Activated CD4-positive, CD25-positive, alpha-beta regulatory T cell treated with anti-CD3 and anti-CD28 coated beads, Interleukin-2, amount 50 U/mL, for 24 hours (primary cell): ENCODE measurements at regions not wholly inside any gene's neighbourhood (a gene's known extent, or its start where the extent isn't known, plus 50 kb on each side); places are given as distances from the start of the nearest gene placed in this dataset.
"Not testable (repeated sequence)": the region's sequence is repeated elsewhere in the genome, so short reads cannot be mapped to it uniquely, and the experiment has no call there.

Experiments used
- ATAC-seq, 2 donors: fragments of 150-1000 bp; cut with Tn5 transposase; one replicate each; pipeline ENCODE4 v1.10.0; 2021; ENCODE audit warnings: mild to moderate bottlenecking in 1 of 2, moderate library complexity in 1 of 2

DNA sequence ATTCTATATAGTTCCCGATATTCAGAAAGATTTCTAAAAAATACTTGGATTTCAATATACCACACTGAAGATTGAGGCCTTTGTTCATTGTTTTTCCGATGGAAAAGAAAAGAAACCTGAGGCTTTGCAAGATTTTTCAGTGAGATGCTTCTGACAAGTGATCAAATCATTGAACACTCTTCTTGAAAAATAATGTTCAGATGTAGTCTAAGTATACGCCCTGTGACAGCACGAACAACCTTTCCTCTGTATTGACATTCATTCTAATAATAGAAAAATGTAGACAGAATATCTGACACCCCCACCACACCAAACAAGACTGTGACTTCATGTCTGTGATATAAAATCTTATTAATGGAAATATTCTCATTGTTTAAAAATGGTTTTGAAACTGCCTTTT lies 650.7 kb upstream of the KLHL1 start:
- ATAC-seq = no peak

DNA sequence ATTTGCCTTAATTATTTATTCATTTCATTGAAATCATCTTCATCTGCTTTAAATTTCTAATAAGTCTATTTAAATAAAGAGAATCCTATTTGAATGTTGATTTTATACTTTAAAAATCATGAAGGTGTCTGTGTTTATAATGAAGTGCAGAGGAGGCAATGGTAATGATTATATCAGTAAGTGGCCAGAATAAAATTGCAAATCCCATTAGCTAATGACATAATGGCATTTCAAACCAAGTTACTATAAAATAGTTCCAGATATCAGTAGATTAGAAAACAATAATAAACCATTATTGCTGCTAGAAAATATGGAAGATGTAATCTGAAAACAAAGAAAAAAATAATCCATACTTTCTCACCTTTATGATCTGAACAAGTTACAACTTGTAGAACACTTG lies 647.8 kb upstream of the KLHL1 start:
- no peak for ATAC-seq

DNA sequence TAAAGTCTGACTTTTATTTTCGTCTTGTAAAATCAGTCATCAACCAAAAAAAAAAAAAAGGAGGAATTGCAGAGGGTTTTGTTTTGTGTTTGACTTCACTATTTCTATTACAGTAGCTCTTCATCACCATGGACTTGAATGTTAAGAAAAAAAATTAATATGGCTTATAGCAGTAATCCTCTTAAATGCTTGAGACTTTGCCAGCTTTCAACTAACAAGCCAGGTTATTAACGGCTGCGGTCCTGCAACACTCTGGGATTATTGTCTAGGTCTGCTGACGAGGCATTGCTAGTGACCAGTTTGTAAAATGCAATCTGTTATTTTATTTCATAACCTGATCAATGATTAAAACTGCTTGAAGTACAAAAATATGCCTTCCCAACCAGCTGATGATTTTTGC lies 647.2 kb upstream of the KLHL1 start:
- no peak for ATAC-seq

DNA sequence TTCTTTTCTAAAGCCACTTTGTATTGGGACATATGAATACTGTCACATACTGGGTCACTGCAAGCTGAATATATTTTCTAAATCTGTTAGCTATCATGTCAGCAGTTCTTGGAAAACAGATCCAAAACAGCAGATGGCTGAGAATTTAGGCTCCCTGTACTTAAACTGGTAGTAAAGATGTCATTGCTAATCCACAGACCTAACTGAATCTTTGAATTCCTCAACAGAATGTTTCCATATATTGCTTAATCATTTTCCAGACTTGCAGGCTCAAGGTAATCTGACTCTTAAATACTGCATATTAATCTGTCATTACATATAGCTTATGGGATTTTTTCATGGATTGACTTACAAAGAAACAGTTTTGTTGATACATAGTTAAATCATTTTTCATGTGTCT lies 639.0 kb upstream of the KLHL1 start:
- no peak for ATAC-seq

DNA sequence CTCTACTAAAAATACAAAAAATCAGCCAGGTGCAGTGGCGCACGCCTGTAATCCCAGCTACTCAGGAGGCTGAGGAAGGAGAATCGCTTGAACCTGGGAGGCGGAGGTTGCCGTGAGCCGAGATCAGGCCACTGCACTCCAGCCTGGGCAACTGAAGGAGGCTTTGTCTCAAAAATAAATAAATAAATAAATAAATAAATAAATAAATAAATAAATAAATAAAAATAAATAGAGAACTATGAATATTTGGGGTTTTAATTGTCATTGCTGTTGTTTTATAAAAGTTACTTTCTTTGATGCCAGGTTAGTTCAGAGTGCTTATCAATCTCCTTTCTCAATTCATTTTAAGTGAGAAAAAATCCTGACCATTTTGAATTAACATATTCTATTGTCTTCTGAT lies 638.2 kb upstream of the KLHL1 start:
- not testable (repeated sequence) for ATAC-seq

DNA sequence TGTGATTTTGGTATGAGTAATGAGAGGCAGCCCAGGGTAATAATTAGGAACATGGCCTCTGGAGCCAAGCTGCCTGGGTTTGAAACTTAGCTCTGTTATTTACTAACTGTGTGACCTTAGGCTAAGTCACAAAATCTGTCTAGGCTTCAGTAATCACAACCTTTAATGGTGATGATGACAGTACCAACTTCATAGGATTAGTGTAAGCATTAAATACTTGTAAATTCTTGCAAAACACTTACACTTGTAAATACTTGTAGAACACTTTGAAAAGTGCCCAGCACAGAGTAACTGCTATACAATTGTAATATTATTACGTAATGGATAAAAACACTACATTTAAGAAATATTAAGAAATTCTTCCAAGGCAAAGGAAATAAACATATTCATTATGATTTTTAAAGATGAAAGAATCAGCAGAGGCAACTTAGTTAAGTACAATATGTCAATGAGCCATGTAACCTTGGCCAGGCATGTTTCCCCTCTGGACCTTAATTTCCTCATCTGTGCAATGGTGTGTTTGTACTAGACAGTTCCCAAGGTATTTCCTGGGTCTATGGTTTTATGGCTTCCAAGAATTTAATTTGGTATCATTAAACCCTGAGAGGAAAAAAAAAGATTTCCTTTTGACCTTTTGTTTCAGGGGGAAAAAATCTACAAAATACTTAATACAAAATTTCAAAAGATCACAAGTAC lies 628.5 kb upstream of the KLHL1 start:
- ATAC-seq = no peak

DNA sequence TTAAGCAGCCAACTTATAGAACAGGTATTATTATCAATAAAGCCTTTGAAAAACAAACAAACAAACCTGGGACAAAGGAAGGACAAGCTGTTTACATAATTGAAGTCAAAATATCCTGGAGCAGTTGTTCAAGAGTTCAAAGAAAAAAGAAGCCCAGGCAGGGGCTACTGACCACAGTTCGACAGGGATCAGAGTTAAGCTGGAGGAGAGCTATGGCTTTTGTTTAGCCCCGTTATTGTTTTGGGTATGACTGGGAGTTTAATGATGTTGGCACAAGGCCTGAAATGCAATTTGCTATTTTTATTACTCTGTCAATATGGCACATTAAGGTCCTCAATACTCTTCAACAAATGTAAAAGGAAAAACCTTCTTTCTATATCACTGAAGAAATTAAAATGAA lies 624.4 kb upstream of the KLHL1 start:
- ATAC-seq = no peak

DNA sequence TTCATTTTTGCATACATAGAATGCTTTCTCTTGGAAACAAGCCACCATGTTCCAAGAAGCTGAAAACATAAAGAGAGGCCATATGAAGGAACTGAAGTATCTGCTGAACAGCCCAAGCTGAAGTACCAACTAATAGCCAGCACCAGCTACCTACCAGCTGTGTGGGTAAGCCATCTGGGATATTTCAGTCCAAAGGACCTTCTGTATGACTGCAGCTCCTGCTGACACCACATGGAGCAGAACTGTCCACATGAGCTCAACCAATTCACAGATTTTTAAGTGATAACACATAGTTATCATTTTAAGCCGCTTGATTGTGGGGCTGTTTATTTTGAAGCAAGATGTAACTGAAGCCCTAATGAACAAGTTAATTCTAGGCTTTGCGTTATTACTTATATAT lies 621.1 kb upstream of the KLHL1 start:
- ATAC-seq = no peak

DNA sequence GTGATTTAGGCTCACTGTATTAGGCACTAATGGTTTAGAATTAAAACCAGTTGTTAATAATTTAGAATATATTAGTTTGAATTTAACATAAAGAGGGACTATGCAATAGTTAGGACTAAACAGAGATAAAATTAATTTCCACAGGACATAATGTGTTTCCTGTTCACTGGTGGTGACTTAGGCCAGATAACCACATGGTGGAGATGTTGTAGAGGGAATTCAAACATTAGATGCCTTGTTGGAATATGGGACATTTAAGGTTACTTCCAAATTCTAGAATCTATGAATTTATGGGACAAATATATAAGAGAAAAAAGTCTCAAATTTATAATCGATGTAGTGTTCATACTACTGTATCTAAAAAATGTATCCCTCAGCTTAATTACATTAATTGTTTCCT lies 615.5 kb upstream of the KLHL1 start:
- ATAC-seq = no peak

DNA sequence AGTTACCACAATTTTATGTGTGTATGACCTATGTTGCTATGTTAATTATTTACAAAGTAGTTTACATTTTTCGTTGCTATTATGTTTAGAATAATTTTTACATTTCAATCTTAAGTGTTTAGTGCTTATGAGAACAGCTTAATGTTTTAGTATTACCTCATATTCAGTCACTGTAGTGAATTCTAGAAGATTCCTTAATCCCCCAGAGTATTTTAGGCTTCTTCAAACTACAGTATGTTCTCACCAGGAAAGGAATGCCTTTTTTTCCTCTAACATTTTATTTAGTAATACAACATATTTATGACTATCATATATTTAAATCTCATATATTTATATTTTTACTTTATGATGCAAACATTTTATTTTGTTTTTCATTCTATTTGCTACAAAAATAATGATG lies 612.1 kb upstream of the KLHL1 start:
- ATAC-seq = no peak

DNA sequence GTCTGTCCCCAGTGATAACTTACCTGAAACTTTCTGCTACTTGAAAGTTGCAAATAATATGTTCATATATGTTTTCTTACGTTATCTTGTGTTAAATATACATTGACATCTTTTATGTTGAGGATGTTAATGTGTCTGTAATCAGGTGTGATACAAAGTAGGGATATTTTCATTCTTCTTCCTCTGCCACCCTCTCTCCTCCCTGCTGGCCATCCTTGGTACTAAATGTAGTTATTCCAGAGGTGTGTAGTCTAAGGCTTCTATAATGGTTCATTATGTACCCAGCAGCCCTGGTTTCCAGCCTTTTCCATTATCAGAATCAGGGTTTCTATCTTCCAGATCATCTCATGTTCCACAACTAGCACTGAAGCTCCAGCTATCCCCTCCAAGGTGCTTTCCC lies 606.7 kb upstream of the KLHL1 start:
- no peak for ATAC-seq

DNA sequence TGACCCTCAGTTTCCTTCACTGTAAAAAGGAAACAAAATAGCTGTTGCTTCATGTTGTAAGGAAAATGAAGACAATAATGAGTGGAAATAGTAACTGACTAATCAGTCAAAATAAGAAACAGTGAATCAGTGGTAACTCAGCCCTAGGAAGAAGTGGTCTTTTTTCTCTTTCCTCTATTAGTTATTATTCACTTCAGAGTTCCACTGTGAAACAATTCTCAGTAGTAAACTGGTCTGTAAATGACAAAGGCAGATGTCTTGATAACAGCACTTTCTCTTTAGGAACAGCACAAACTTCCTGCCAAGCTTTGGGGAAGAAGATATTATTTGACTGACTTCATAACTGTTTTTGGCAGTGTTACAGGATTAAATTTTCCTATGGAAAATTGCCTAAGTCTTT lies 600.5 kb upstream of the KLHL1 start:
- no peak for ATAC-seq

DNA sequence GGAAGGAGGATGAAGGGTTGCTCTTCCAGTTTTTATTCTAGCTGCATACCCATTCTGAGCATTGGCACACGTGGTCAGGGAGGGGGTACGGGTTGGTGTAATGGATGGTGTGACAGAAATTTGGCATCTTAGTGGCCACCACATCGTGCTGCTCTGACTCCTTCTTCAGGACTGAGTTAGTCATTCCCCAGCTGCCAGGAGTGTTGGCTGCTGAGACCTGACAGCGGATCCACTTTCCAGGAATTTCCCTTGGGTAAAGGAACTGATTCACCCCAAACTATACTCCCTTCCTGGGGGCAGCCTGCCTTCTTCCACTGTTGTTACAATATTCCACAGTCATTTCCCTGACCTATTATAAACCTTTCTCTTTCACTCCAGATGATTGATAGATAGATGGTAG lies 595.5 kb upstream of the KLHL1 start:
- ATAC-seq = no peak

DNA sequence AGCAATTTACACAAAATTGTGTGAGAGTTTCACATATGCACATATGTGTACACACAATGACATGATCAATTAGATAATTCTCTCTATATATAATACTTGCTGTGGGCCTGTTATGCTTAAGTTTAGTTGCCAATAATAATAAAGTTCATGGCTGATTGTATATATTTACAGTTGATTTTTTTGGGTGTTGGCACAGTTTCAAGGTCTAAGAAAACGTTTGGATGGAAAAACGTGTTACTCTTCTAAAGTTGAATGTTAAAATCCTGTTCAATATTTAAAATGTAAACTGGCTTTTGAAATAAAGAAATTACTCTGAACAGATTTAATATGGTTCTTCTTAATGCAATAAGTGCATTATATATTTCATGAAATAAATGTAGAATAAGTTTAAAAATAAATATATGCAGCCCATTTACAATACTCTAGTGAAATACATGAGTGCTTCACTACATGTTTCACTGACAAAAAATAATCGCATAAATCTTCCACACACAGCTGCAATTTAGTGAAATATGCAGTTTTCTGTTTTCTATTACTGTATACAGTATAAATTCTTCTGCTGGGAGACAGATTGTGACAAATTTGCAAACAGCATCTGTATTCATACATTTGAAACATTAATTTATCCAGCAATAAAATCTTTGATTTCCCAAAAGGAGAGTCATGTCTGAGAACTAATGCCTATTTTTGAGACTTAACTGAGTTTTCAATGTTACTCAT lies 586.9 kb upstream of the KLHL1 start:
- ATAC-seq = no peak

DNA sequence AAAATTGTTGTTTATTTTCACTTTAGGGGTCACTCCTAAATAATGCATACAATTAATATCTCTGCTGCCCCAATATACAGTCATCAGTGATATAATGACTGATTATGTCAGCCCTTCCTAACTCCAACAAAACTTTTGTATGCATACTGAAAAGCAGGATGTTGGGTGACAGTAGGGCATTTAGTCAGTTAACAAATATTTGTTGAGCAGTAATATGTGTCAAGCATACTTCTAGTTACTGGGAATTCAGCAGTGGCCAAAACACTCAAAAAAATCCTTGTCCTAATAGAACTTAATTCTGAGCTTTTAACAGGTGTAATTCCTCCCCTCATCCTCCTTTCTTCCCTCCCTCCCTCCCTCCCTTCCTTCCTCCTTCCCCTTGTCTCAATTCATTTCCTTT lies 560.7 kb upstream of the KLHL1 start:
- no peak for ATAC-seq

DNA sequence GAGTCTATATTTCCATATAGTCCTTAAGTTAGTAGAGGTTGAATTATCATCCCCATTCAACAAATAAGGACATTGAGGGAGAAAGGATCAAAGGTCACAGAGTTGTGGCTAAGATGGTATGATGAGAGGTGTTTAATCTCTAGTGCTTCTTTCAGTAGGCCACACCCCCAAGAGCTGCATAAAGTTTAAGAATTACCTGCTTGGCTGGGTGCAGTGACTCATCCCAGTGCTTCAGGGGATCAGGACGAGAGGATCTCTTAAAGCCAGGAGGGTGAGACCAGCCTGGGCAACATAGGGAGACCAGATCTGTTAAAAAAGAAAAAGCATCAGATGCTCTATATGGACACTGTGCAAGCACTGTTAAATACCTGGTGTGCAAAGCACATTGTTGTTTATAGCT lies 560.0 kb upstream of the KLHL1 start:
- no peak for ATAC-seq

DNA sequence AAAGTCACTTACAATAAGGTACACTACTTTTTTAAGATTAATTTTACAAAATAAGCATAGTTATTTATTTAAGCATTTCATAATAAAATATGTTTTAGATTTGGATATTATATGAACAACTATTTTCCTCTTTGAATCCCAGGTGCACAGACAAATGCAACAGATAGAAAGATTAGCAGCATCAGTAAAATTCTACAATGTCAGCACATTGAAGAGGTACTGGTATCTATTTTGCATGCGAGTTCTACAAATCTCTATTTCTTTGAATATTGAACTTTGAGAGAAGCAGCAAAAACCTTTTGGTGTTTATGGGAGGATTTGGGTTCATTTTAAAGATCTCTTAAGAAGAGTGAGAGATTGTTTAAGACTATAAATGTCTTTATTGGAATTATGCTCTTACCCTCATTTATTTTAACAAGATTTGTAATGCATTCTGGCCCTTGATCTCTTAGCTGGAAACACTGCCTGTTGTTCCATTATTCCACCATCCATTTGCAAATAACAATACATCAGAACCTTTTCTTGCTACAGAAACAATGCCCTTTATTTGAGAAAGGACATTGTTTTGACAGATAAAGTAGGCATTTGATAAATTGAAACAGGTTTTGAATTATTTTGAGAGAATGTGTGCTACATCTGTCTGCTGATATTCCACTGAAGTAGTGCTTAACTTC lies 558.8 kb upstream of the KLHL1 start:
- ATAC-seq = no peak

DNA sequence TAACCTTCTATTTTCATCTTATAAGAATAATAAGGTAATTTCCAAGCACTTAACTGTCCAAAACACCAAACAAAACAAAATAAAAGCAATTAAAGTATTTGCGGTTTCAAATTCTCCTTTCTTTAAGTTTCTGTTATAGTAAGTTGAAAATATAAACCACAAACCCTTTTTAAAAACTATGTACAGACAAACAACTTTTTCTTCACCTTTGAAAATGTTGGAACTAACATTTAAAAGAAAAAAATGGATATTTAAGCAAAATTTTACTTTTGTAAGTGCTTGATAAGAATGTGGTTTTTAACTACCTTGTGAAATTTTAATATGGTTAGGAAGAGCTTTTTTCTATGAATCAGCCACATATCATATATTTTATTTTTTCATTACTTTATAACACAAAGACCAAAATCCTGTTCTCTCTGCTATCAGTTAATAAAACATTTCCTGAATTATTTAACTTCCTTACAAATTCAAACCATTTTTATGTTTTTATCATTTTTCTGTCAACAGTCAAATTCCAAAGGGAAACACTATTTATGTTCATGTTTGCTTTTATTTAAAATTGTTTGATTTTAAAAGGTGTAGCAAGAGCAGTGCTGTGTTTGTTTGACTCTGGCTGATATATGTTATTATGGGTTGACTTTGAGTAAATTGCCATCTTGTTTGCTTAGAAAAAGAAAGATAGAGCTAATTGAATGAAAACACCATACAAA lies 554.1 kb upstream of the KLHL1 start:
- no peak for ATAC-seq

DNA sequence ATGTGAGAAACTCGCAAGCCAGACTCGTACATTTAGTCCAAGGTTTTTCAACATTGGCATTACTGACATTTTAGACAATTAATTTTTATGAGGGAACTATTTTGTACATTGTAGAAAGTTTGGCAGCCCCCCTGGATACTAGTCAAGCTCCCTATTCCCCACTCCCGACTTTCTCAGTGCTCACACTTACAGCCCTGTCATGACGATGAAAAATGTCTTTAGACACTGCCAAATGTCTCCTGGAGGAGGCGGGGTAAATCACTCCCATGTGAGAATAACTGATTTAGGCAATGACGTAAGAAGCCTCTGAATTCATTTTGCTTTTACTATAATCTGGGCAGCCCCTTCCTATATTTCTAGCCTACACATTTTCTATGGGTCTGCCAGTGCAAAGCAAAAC lies 535.8 kb upstream of the KLHL1 start:
- no peak for ATAC-seq

DNA sequence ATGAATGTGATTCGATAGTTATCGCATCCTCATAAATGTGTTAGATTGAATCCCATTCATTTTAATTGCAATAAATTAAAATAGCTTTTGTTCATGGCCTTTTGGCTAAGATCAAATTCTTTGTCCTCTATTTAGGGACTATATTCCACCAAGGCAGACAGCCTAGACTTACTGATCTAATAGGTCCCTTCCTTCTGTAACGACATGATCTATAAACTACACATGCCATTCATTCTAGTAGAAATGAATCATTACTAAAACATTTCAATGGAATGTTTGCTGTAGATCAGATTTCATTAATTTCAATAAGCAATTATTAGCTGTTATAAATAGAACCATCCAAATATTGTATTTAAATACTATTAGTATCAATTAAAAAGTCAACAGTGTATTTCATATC lies 526.6 kb upstream of the KLHL1 start:
- ATAC-seq = no peak

DNA sequence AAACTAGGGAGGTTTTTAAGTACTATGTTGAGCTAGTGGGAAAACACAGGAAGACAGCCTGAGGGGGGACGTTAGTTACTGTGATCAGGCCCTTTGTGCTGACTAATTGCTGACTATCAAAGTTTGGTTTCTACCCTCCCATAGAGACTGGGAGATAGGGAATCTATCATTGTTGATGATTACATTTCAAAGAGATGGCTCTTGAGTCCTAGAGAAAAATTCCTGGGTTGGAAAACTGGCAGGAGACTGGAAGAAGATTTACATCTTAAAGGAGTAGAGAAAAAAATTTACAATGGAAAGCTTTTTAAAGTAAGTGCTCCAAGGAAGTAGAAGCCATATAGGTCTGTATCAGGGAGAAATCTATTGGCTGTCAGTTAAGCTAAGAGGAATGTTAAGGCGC lies 522.0 kb upstream of the KLHL1 start:
- ATAC-seq = no peak

DNA sequence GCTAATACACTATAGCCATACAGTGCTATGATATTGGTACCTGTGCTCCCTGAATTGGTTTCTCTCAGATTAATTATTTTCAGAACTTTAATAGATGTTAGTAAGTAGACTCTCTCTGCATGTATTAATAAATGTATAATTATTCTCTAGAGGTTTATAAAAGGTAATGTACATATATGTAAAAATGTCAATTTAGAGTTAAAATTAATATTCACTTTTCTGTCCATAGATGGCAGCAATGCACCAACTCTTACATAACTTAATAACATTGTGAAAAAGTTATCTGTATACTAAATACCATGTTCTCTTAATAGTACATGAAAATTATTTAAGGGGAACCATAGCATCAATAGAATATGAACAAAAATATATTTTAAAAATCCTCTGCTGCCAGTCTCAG lies 515.0 kb upstream of the KLHL1 start:
- ATAC-seq = no peak

DNA sequence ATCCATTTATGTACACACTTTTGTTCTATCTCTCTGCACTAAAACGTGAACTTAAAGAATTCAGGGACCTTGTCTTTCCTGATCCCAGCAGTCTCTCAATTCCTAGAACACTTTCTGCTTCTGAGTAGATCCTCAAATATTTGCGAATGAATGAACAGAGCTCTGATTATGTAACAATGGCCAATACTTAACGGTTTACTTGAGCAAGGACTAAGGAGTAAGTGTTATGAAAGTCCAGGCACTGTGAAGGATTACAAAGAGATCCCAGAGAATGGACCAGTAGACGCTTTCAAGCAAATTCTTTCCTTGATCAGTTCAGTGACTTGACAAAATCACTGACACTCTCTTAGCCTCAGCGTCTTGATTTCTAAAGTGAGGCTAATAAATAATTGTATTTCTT lies 514.5 kb upstream of the KLHL1 start:
- no peak for ATAC-seq

DNA sequence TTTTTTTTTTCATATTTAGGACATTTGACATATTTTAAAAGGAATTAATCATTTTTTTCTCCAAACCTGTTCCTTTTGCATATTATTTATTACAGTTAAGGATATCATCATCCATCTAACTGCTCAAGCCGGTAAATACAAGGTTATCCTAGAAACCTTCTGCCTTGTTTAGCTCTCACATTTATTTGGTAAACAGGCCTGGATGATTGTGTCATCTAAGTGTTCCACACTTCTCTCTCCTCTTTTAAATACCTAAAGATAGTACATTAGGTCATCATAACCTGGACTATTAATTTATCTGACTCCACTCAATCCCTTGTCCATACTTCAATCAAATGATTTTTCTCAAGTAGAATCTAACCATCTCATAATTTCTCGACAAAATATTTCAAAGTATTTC lies 511.7 kb upstream of the KLHL1 start:
- no peak for ATAC-seq
